Transverse colon (tissue), 4 donors: ENCODE measurements at regions not wholly inside any gene's neighbourhood (a gene's known extent, or its start where the extent isn't known, plus 50 kb on each side); places are given as distances from the start of the nearest gene placed in this dataset.

Experiments used
- POLR2A ChIP-seq: fragments of 450-650 bp; IDR thresholded peaks from one replicate; pipeline ENCODE4 v1.6.1; 2016; ENCODE audit warnings: antibody characterized with exemption, mild to moderate bottlenecking, moderate library complexity
- POLR2AphosphoS5 ChIP-seq, 3 donors: sonication (generic); formaldehyde crosslinking; IDR thresholded peaks; one replicate each; pipeline ENCODE4 v1.6.1; 2016; ENCODE audit warnings: antibody characterized with exemption in 3 of 3
- TF ChIP-seq, protein P1 (sequence below), 5 experiments: fragments of 200-600 bp in 3 of 5; fragments of 450-650 bp in 2 of 5; sonication (generic) in 3 of 5; IDR thresholded peaks; 1 replicate in 2 of 5; 2 replicates in 3 of 5; pipeline ENCODE4 v1.5.1; 2016 to 2017; ENCODE audit warnings: antibody characterized with exemption in 5 of 5, inconsistent platforms in 3 of 5, mild to moderate bottlenecking in 2 of 5, moderate library complexity in 1 of 5

DNA sequence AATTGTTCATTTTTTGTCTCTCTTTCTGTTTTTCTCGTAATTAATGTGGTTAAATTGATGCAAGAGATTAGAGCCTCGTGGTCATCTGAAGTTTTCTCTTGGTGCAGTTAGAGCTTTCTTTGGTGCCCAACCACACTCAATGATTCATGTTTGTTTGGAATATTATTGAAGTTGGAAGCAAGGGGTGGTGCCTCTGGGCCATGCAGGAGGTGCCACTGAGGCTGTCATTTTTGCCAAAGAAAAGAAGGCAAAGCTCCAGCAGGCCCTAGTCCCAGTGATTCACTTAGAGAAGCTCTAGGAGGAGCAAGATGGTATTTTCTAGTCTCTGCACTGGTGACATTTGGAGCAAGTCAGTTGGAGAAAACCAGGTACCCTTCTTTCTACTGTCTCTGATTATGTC lies 144.5 kb upstream of the RALGAPA2 start:
- TF ChIP-seq POLR2A (no peak), POLR2AphosphoS5 (IDR thresholded peaks at IDR 0.05) (no peak)
- TF ChIP-seq, protein P1, sequence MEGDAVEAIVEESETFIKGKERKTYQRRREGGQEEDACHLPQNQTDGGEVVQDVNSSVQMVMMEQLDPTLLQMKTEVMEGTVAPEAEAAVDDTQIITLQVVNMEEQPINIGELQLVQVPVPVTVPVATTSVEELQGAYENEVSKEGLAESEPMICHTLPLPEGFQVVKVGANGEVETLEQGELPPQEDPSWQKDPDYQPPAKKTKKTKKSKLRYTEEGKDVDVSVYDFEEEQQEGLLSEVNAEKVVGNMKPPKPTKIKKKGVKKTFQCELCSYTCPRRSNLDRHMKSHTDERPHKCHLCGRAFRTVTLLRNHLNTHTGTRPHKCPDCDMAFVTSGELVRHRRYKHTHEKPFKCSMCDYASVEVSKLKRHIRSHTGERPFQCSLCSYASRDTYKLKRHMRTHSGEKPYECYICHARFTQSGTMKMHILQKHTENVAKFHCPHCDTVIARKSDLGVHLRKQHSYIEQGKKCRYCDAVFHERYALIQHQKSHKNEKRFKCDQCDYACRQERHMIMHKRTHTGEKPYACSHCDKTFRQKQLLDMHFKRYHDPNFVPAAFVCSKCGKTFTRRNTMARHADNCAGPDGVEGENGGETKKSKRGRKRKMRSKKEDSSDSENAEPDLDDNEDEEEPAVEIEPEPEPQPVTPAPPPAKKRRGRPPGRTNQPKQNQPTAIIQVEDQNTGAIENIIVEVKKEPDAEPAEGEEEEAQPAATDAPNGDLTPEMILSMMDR (IDR thresholded peaks at IDR 0.05) = no peak
